Chondrocyte (in vitro differentiated cells): ENCODE measurements at regions not wholly inside any gene's neighbourhood (a gene's known extent, or its start where the extent isn't known, plus 50 kb on each side); places are given as distances from the start of the nearest gene placed in this dataset.
"Not testable (repeated sequence)": the region's sequence is repeated elsewhere in the genome, so short reads cannot be mapped to it uniquely, and the experiment has no call there.

Source experiments
- DNase-seq: peaks from one replicate; pipeline ENCODE4 v3.0.0; 2021; ENCODE audit warnings: mixed read lengths, low spot score
- H3K27ac Mint-ChIP-seq: one replicate; pipeline ENCODE4 v1.8.0; 2021; ENCODE audit warnings: mild to moderate bottlenecking, moderate library complexity, mixed read lengths; ENCODE audit not compliant: unreplicated experiment
- H3K27me3 Mint-ChIP-seq: 2 replicates; pipeline ENCODE4 v1.8.0; 2021; ENCODE audit warnings: low read depth, mixed read lengths
- H3K36me3 Mint-ChIP-seq: 2 replicates; pipeline ENCODE4 v1.8.0; 2021; ENCODE audit warnings: low read depth, mixed read lengths
- H3K4me1 Mint-ChIP-seq: 2 replicates; pipeline ENCODE4 v1.8.0; 2021; ENCODE audit warnings: low read depth, mild to moderate bottlenecking, mixed read lengths
- H3K4me3 Mint-ChIP-seq: one replicate; pipeline ENCODE4 v1.8.0; 2021; ENCODE audit warnings: mild to moderate bottlenecking, moderate library complexity, mixed read lengths; ENCODE audit not compliant: unreplicated experiment
- H3K9me3 Mint-ChIP-seq: 2 replicates; pipeline ENCODE4 v1.8.0; 2021; ENCODE audit warnings: low read depth, mixed read lengths
- TF ChIP-seq, protein P1 (sequence below): fragments of 200-600 bp; sonication (generic); IDR thresholded peaks from 2 replicates; pipeline ENCODE4 v1.5.0; 2021; ENCODE audit warnings: antibody characterized with exemption, mild to moderate bottlenecking, moderate library complexity

DNA sequence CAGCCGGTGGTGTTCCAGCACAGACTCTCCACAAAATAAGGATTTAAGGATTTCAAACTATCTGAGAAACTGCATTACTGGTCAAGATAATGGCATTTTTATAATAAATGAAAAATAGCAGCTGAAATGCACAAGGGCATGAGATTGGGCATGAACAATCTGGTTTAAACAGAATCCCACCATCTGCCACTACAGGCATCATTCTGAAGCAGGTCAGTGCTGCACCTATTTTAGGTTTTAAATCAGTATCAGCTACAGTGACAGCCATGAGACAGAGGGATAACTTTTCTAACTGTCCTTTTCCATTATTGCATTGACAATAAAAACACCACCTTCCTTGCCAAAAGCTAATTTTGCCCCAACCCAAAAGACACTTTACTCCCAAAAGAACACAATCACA, 186.8 kb downstream of the ETV1 start:
- Mint-ChIP-seq H3K4me1 (peaks cover 3% of the 10 kb centered on the region), H3K27me3 (no peaks in the 10 kb centered on the region), H3K9me3 (peaks cover 13% of the 10 kb centered on the region), H3K36me3 (peaks cover 1% of the 10 kb centered on the region), H3K27ac (no peak overlapping the region), H3K4me3 (no peak overlapping the region)
- TF ChIP-seq, protein P1, sequence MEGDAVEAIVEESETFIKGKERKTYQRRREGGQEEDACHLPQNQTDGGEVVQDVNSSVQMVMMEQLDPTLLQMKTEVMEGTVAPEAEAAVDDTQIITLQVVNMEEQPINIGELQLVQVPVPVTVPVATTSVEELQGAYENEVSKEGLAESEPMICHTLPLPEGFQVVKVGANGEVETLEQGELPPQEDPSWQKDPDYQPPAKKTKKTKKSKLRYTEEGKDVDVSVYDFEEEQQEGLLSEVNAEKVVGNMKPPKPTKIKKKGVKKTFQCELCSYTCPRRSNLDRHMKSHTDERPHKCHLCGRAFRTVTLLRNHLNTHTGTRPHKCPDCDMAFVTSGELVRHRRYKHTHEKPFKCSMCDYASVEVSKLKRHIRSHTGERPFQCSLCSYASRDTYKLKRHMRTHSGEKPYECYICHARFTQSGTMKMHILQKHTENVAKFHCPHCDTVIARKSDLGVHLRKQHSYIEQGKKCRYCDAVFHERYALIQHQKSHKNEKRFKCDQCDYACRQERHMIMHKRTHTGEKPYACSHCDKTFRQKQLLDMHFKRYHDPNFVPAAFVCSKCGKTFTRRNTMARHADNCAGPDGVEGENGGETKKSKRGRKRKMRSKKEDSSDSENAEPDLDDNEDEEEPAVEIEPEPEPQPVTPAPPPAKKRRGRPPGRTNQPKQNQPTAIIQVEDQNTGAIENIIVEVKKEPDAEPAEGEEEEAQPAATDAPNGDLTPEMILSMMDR = no peak
- DNase-seq = no peak

DNA sequence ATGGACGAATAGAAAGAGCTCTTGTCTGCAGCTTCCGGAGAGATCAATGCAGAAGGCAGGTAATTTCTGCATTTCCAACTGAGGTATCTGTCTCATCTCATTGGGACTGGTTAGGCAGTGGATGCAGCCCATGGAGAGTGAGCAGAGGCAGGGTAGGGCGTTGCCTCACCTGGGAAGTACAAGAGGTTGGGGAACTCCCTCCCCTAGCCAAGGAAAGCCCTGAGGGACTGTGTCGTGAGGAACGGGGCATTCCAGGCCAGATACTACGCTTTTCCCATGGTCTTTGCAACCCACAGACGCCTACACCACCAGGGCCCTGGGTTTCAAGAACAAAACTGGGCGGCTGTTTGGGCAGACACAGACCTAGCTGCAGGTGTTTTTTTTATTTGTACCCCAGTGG, 186.3 kb downstream of the ETV1 start:
- H3K27ac Mint-ChIP-seq = no peak overlapping the region
- H3K4me3 Mint-ChIP-seq = no peak overlapping the region
- peaks cover 1% of the 10 kb centered on the region for H3K36me3 Mint-ChIP-seq
- peaks cover 13% of the 10 kb centered on the region for H3K9me3 Mint-ChIP-seq
- no peak for DNase-seq
- TF ChIP-seq, protein P1 = no peak
- peaks cover 3% of the 10 kb centered on the region for H3K4me1 Mint-ChIP-seq
- H3K27me3 Mint-ChIP-seq = no peaks in the 10 kb centered on the region

GRCh38 chr7:13806089-13806867, 183.2 kb downstream of the ETV1 start:
- DNase-seq, H3K4me1 Mint-ChIP-seq, H3K27ac Mint-ChIP-seq, H3K27me3 Mint-ChIP-seq, H3K36me3 Mint-ChIP-seq: not testable (repeated sequence)
- peaks cover 18% of the 10 kb centered on the region for H3K9me3 Mint-ChIP-seq
- peak overlapping the region; percentile 66 for H3K4me3 Mint-ChIP-seq

GRCh38 chr7:13817230-13817629, 172.2 kb downstream of the ETV1 start:
- not testable (repeated sequence) for H3K27ac Mint-ChIP-seq, H3K27me3 Mint-ChIP-seq, DNase-seq, H3K4me3 Mint-ChIP-seq, H3K36me3 Mint-ChIP-seq, H3K4me1 Mint-ChIP-seq
- H3K9me3 Mint-ChIP-seq = peaks cover 22% of the 10 kb centered on the region

DNA sequence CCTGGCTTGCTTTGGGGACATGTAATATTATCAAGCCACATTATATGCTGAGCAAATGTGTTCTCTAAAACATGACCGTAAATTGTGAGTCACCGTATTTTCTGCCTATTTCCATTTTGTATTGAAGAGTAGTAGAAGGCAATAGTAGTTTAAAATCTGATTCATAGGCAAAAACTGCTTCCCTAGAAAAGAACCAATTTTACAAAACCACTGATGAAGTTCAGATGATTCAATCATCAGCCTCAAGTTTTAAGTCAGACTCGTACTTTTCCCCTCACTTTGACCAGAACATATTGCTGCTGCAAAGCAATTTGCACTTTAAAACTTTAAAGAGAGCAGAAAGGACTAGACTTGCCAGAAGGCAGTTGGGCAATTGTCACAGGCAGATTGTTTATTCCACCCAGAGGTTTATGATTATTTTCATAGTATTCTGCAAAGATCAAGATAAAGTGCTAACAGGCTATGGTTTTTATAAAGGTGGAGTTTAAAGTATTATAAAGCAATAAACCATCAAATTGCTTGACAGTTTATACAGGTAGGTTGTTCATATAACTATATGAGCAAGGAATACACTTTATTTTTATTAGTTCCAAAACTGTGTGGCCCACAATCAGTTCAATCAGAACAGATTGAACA, 168.2 kb downstream of the ETV1 start:
- Mint-ChIP-seq H3K36me3 (no peaks in the 10 kb centered on the region), H3K9me3 (peaks cover 9% of the 10 kb centered on the region), H3K4me1 (no peaks in the 10 kb centered on the region), H3K27ac (no peak overlapping the region), H3K27me3 (no peaks in the 10 kb centered on the region), H3K4me3 (no peak overlapping the region)
- DNase-seq = no peak
- TF ChIP-seq, protein P1 = no peak

- Mint-ChIP-seq H3K36me3 (no peaks in the 10 kb centered on the region), H3K4me1 (no peaks in the 10 kb centered on the region), H3K9me3 (peaks cover 2% of the 10 kb centered on the region), H3K27me3 (no peaks in the 10 kb centered on the region), H3K4me3 (no peak overlapping the region), H3K27ac (no peak overlapping the region)
- DNase-seq = no peak
- TF ChIP-seq, protein P1 = no peak
Measured at GRCh38 chr7:13822678-13823077, 166.8 kb downstream of the ETV1 start.
